Thyroid gland (tissue), 4 donors: ENCODE measurements at regions not wholly inside any gene's neighbourhood (a gene's known extent, or its start where the extent isn't known, plus 50 kb on each side); places are given as distances from the start of the nearest gene placed in this dataset.

Source experiments
- CTCF ChIP-seq, 6 experiments: fragments of 200-600 bp in 3 of 6; fragments of 450-650 bp in 3 of 6; sonication (generic) in 3 of 6; IDR thresholded peaks; one replicate each; pipeline ENCODE4 v1.5.1; 2016 to 2019; ENCODE audit warnings: antibody characterized with exemption in 6 of 6, mild to moderate bottlenecking in 2 of 6, inconsistent platforms in 1 of 6, moderate library complexity in 1 of 6
- POLR2A ChIP-seq, 2 donors: fragments of 450-650 bp; IDR thresholded peaks; one replicate each; pipeline ENCODE4 v1.6.1; 2017; ENCODE audit warnings: antibody characterized with exemption in 2 of 2, mild to moderate bottlenecking in 2 of 2, moderate library complexity in 1 of 2

DNA sequence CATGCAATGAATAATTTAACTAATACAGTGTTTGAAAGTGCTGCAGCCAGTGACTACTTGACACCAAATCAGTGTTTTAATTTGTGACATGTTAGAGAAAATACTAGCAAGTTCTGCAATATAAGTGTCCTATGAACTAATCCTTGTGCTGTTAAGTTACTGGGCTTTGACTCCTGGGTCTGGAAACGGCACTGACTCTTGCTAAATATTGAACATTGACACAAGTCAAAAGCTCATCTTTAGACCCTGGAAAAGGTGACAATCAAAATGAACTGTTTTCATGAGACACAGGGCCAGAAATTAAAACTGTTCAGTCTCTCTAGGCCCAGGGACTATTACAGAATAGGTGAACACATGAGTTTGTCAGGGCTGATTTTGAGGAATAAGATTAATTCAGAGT lies 268.1 kb downstream of the IPO8 start:
- no peak for TF ChIP-seq CTCF (IDR thresholded peaks at IDR 0.05)
- TF ChIP-seq POLR2A (IDR thresholded peaks at IDR 0.05) = no peak
